22Rv1 (cell line): ENCODE measurements at regions not wholly inside any gene's neighbourhood (a gene's known extent, or its start where the extent isn't known, plus 50 kb on each side); places are given as distances from the start of the nearest gene placed in this dataset.
"Not testable (repeated sequence)": the region's sequence is repeated elsewhere in the genome, so short reads cannot be mapped to it uniquely, and the experiment has no call there.

Experiments used
- H3K27ac ChIP-seq: fragments of 450-650 bp; 2 replicates; pipeline ENCODE4 v1.5.1; 2017
- ZFX ChIP-seq: fragments of 450-650 bp; IDR thresholded peaks from 2 replicates; pipeline ENCODE4 v1.6.1; 2017; ENCODE audit warnings: antibody characterized with exemption, borderline replicate concordance
- TF ChIP-seq, protein P1 (sequence below): fragments of 450-650 bp; IDR thresholded peaks from 2 replicates; pipeline ENCODE4 v1.5.1; 2017; ENCODE audit warnings: mild to moderate bottlenecking

DNA sequence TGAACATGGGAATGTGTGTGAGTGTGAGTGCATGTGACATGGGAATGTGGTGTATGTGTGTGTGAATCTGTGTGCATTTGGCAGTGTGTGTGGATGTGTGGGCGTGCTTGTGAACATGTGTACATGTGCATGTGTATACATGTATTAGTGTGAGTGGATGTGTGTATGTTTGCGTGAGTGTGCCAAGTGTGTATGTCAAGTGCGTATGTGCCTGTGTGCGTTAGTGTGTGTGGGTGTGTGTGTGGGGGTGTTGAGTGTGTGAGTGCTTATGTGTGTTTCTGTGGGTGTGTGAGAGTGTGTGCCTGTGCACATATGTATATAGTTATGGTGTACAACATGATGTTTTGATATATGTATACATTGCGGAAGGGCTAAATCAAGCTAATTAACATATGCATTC, 244.3 kb downstream of the GADD45G start:
- TF ChIP-seq, protein P1, sequence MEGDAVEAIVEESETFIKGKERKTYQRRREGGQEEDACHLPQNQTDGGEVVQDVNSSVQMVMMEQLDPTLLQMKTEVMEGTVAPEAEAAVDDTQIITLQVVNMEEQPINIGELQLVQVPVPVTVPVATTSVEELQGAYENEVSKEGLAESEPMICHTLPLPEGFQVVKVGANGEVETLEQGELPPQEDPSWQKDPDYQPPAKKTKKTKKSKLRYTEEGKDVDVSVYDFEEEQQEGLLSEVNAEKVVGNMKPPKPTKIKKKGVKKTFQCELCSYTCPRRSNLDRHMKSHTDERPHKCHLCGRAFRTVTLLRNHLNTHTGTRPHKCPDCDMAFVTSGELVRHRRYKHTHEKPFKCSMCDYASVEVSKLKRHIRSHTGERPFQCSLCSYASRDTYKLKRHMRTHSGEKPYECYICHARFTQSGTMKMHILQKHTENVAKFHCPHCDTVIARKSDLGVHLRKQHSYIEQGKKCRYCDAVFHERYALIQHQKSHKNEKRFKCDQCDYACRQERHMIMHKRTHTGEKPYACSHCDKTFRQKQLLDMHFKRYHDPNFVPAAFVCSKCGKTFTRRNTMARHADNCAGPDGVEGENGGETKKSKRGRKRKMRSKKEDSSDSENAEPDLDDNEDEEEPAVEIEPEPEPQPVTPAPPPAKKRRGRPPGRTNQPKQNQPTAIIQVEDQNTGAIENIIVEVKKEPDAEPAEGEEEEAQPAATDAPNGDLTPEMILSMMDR: no peak
- no peak for TF ChIP-seq ZFX
- no peak overlapping the region for H3K27ac ChIP-seq

DNA sequence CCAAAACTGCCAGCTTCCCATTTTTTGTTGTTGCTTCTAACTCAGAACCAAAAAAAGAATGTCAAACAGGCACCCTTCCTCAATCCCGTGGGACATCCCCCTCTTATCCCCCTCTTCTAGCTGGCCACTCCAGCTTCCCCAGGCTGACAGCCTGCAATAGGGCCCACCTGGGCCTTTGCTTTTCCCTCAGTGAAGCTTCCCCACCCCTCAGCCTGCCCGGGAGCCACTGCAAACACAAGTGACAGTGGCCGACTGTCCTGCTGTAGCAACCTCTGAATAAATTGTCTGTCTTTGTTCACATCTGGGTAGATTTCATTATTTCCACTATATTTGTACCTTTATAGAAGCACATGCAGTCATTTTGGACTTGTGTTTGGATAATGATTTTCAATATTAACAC, 245.3 kb downstream of the GADD45G start:
- TF ChIP-seq, protein P1: no peak
- TF ChIP-seq ZFX: no peak
- peak overlapping the region; percentile 75 for H3K27ac ChIP-seq

DNA sequence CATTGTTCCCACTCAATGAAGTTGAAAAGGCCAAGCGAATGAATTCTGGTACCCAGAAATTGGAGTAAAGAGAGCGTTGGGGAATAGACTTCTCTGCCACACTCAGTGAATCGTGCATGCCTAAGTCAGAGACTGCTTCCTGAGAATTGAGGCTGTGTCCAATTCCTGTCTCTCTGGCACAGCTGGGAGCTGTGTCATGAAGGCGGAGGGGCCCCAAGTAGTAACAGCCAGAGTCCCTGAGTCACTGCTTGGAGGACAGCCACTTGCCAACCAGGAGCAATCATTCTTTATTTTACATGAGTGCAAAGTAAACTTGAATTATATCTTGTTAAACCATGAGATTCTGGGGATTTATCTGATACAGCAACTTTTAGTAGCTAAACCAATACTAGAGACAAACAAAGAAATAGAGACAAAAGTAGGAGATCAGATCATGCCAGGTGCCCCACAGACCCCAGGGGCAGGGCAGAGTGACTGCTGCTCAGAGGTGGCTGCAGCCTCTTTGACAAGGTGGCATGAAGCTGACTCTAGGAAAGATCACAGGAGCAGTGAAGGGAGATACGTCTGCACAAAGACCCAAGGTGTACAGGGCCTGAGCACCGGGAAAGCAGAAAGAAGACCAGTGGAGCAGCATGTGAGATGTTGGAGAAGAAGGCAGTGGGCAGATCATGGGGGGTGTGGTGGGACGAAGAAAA, 246.0 kb downstream of the GADD45G start:
- H3K27ac ChIP-seq: peak overlapping the region; percentile 75
- TF ChIP-seq, protein P1: no peak
- no peak for TF ChIP-seq ZFX

DNA sequence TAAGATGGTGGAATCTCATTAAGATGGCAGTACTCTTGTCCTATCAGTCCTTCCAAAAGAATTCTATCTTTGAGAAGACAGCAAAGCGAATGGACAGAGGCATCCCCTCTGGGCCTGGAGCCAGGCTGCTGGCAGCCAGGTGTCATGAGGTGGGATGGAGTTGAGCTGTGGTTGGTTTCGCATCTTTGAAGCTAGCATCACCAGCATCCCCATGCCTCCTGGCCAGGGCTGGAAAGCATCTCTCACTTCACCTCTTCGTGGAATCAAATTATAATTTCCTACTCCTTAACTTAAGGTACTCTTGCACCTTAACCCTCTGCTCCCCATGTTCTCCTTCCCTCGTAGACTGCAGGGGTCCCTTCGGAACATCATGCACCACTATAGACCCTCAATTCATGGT, 248.3 kb downstream of the GADD45G start:
- no peak overlapping the region for H3K27ac ChIP-seq
- TF ChIP-seq, protein P1: no peak
- no peak for TF ChIP-seq ZFX

DNA sequence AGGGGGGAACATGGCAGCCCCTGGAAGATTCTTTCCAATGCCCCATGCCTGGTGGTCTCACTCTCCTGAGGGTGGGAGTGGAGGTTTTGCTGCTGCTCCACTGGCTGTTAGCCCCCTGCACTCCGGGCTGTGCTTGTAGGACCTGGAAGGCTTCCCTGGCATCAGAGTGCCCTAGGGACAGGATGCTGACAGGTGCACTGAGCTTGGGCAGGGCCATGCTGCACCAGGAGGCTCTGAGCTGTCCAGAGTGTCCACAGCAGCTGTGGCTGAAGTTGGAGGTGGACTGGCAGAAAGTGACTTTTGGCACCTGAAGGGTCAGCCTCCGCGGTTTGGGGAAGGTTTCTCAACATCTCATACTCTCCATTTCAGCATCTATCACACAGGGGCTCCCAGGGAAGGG, 249.1 kb downstream of the GADD45G start:
- no peak overlapping the region for H3K27ac ChIP-seq
- TF ChIP-seq, protein P1: no peak
- TF ChIP-seq ZFX: no peak

DNA sequence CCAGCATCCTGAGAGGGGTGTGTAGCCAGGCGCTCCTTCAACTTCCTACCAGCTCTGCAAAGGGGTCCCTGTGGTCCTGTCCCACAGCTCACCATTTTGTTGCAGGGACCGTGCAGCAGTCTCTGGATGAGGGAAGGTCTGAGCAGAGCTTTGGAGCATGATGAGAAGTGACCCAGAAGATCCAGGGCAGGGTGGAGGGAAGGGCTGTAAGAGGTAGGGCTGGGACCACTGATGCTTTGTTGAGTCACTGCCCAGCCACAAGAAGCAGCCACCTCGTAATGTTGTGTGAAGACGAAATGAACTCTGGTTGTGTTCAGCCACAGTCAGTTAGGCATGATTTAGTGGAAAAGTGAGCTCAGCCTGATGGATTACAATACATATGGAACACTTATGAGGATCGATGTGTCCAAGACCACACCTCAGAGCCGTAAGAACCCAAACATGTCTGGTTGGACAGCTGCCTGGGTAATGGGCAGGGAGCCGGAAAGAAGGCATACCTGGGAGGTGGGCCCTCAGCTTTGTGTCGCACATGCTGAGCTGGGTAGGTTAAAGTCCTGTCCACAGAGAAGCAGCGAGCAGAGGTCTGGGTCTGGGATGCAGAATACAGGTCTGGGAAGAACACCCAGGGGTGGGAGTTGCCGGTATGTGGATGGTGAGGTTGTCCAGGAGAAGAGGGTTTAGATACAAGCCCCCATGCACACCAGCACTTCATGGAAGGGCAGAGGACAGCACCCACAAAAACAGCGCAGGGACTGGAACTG, 250.1 kb downstream of the GADD45G start:
- H3K27ac ChIP-seq: no peak overlapping the region

DNA sequence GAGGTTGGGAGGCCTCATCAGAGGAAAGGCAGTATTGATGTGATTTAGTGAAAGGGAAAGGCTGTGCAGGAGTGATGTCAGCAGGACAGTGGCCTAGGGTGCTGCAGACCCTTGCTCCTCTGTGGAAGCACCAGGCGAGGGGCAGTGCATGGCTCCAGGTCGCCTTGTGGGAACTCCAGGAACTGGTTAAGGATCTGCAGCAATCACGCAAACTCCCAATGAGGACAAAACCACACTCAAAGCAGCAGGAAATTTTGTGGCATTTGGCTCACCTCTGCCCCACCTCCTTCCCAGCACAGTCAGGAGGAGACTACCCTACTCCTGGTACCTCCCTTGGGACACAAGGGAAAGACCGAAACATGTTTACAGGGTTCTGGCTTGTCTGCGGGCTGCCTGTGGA, 251.5 kb downstream of the GADD45G start:
- not testable (repeated sequence) for H3K27ac ChIP-seq

More for the DNA sequence above, 250.1 kb downstream of the GADD45G start:
- TF ChIP-seq, protein P1: no peak
- TF ChIP-seq ZFX: no peak

DNA sequence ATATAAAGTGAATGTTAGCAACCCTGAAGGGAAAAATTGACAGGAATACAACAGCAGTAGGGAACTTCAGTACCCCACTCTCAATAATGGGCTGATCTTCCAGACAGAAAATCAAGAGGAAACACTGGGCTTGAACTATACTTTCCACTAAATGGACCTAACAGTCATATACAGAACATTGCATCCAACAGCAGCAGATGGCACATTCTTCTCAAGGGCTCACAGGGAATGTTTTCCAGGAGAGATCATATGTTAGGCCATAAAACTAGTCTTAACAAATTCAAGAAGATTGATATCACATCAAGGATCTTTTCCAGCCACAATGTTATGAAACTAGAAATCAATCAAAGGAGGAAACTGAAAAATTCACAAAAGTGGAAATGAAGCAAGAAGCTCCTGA, 252.1 kb downstream of the GADD45G start:
- H3K27ac ChIP-seq: not testable (repeated sequence)

DNA sequence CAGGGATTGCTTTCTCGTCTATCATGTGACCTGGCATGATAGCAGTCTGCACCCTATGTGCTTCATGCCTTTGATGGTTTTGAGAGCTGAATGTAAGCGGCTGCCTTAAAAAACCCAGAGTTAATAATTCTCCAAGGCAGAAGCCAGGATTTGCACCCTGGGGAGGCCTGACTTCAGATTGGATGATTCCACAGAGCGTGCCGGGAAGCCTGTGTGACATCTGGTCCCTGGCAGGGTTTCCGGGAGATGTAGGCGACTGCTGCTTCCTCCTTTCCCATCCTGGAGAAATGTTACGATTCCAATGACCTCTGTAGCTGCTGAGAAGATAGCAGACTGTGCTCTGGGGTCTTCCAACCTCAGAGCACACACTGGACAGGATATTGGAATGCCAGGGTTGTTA, 255.0 kb downstream of the GADD45G start:
- not testable (repeated sequence) for H3K27ac ChIP-seq

DNA sequence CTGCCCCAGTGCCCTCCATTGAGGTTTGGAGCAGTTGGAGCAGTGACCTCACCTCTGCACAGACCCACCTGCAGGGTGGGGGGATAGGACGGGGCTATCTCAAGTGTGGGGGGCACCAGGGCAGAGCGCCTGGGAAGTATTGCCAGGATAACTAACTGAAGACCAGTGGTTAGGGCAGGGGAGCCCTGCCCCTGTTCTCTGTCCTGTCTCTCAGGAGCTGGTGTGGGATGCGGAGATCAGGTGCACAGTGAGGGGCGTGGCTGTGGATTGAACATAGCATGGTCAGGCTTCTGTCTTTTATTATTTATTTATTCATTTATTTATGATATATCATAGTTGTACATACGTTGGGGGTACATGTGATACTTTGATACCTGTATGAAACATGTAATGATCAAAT, 256.6 kb downstream of the GADD45G start:
- not testable (repeated sequence) for H3K27ac ChIP-seq
